HEK293 (cell line): ENCODE measurements at regions not wholly inside any gene's neighbourhood (a gene's known extent, or its start where the extent isn't known, plus 50 kb on each side); places are given as distances from the start of the nearest gene placed in this dataset.
"Not testable (repeated sequence)": the region's sequence is repeated elsewhere in the genome, so short reads cannot be mapped to it uniquely, and the experiment has no call there.

Experiments used
- KLF9 ChIP-seq: fragments of 450-650 bp; formaldehyde crosslinking; IDR thresholded peaks from 2 replicates; pipeline ENCODE4 v1.5.1; 2016; ENCODE audit warnings: missing biosample characterization, missing genetic modification characterization, low read depth
- ZBTB48 ChIP-seq: fragments of 450-650 bp; formaldehyde crosslinking; IDR thresholded peaks from 2 replicates; pipeline ENCODE4 v1.5.1; 2016; ENCODE audit warnings: missing biosample characterization, missing genetic modification characterization
- ZEB2 ChIP-seq: fragments of 450-650 bp; formaldehyde crosslinking; IDR thresholded peaks from 2 replicates; pipeline ENCODE4 v1.5.1; 2016; ENCODE audit warnings: missing biosample characterization, missing genetic modification characterization
- ZNF324 ChIP-seq: fragments of 450-650 bp; formaldehyde crosslinking; IDR thresholded peaks from 2 replicates; pipeline ENCODE4 v1.5.1; 2016; ENCODE audit warnings: missing biosample characterization, missing genetic modification characterization
- ZNF664 ChIP-seq: fragments of 450-650 bp; formaldehyde crosslinking; IDR thresholded peaks from 2 replicates; pipeline ENCODE4 v1.5.1; 2016; ENCODE audit warnings: missing biosample characterization, missing genetic modification characterization
- TF ChIP-seq, protein P1 (sequence below): fragments of 450-650 bp; formaldehyde crosslinking; IDR thresholded peaks from 2 replicates; pipeline ENCODE4 v1.5.1; 2016; ENCODE audit warnings: missing biosample characterization, missing genetic modification characterization
- TF ChIP-seq, protein P2 (sequence below): fragments of 450-650 bp; formaldehyde crosslinking; IDR thresholded peaks from 2 replicates; pipeline ENCODE4 v1.5.1; 2016; ENCODE audit warnings: missing biosample characterization, missing genetic modification characterization
- TF ChIP-seq, protein P3 (sequence below): fragments of 450-650 bp; formaldehyde crosslinking; IDR thresholded peaks from 2 replicates; pipeline ENCODE4 v1.5.1; 2016; ENCODE audit warnings: missing biosample characterization, missing genetic modification characterization
- TF ChIP-seq, protein P4 (sequence below): fragments of 450-650 bp; formaldehyde crosslinking; IDR thresholded peaks from 2 replicates; pipeline ENCODE4 v1.5.1; 2016; ENCODE audit warnings: missing biosample characterization, missing genetic modification characterization

DNA sequence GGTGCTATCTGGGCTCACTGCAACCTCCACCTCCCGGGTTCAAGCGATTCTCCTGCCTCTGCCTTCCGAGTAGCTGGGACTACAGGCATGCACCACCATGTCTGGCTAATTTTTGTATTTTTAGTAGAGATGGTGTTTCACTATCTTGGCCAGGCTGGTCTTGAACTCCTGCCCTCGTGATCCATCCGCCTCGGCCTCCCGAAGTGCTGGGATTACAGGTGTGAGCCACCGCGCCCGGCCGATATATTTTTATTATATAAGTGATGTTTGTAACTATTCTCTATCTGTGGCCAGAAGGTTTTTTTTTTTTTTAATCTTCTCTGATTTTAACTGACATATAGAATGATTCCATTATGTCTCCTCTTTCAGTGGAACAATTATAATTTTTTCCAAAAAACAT, 579.3 kb upstream of the CITED2 start:
- not testable (repeated sequence) for TF ChIP-seq ZNF664 (tag by site-specific recombination); ZNF324 (tag by site-specific recombination); ZEB2 (tag by site-specific recombination); ZBTB48; KLF9 (tag by site-specific recombination)
- TF ChIP-seq, protein P1, sequence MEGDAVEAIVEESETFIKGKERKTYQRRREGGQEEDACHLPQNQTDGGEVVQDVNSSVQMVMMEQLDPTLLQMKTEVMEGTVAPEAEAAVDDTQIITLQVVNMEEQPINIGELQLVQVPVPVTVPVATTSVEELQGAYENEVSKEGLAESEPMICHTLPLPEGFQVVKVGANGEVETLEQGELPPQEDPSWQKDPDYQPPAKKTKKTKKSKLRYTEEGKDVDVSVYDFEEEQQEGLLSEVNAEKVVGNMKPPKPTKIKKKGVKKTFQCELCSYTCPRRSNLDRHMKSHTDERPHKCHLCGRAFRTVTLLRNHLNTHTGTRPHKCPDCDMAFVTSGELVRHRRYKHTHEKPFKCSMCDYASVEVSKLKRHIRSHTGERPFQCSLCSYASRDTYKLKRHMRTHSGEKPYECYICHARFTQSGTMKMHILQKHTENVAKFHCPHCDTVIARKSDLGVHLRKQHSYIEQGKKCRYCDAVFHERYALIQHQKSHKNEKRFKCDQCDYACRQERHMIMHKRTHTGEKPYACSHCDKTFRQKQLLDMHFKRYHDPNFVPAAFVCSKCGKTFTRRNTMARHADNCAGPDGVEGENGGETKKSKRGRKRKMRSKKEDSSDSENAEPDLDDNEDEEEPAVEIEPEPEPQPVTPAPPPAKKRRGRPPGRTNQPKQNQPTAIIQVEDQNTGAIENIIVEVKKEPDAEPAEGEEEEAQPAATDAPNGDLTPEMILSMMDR, result not testable (repeated sequence)
- TF ChIP-seq, protein P2, sequence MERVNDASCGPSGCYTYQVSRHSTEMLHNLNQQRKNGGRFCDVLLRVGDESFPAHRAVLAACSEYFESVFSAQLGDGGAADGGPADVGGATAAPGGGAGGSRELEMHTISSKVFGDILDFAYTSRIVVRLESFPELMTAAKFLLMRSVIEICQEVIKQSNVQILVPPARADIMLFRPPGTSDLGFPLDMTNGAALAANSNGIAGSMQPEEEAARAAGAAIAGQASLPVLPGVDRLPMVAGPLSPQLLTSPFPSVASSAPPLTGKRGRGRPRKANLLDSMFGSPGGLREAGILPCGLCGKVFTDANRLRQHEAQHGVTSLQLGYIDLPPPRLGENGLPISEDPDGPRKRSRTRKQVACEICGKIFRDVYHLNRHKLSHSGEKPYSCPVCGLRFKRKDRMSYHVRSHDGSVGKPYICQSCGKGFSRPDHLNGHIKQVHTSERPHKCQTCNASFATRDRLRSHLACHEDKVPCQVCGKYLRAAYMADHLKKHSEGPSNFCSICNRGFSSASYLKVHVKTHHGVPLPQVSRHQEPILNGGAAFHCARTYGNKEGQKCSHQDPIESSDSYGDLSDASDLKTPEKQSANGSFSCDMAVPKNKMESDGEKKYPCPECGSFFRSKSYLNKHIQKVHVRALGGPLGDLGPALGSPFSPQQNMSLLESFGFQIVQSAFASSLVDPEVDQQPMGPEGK, result not testable (repeated sequence)
- TF ChIP-seq, protein P3, sequence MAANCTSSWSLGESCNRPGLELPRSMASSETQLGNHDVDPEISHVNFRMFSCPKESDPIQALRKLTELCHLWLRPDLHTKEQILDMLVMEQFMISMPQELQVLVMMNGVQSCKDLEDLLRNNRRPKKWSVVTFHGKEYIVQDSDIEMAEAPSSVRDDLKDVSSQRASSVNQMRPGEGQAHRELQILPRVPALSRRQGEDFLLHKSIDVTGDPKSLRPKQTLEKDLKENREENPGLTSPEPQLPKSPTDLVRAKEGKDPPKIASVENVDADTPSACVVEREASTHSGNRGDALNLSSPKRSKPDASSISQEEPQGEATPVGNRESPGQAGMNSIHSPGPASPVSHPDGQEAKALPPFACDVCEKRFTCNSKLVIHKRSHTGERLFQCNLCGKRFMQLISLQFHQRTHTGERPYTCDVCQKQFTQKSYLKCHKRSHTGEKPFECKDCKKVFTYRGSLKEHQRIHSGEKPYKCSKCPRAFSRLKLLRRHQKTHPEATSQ (tag by site-specific recombination), result not testable (repeated sequence)
- TF ChIP-seq, protein P4, sequence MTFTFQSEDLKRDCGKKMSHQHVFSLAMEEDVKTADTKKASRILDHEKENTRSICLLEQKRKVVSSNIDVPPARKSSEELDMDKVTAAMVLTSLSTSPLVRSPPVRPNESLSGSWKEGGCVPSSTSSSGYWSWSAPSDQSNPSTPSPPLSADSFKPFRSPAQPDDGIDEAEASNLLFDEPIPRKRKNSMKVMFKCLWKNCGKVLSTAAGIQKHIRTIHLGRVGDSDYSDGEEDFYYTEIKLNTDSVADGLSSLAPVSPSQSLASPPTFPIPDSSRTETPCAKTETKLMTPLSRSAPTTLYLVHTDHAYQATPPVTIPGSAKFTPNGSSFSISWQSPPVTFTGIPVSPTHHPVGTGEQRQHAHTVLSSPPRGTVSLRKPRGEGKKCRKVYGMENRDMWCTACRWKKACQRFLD (tag by site-specific recombination), result not testable (repeated sequence)
